ENCODE measurements at regions not wholly inside any gene's neighbourhood (a gene's known extent, or its start where the extent isn't known, plus 50 kb on each side); places are given as distances from the start of the nearest gene placed in this dataset.
A peak's percentile ranks its signal among the peaks of the same experiment; 100 is the strongest.

DNA sequence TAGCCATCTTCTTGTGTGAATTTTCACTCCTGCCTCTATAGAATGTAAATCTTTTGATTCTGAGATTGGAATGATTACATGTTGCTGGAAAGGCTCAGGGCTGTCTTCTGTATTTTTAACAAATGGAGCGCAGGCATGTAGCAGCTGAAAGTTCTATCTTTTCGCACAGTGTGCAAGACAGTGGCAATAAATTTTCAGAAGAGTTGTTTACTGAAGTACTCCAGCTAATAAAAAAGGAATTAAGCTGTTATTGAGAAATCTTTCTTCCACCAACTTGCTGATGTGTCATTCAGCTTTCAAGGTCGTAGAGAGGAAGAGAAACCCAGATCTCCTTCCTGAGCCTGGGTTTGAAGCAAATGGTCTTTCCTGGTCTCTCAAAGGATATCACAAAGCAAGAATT is 122.0 kb upstream of the PUDP start:
- peak; percentile 16 to 57 (median 52) for DNase-seq

DNA sequence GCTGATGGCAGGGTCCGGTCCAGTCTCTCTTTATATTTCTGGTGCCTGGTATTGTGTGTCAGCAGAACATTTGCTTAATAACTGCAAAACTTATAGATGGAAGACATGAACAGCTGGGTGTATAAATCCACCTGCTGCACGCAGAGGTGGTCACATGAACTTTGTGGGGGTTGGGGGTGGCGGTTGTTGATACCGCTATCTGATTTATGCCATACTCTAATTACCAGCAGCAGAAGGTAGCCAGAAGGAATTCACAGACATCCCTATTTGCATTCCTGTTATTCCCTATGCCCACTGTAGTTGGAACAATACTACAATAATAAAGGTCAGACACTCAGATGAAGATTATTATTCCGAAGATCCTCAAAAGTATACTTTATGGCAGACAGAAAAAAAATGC is 121.6 kb upstream of the PUDP start:
- DNase-seq, result no peak

DNA sequence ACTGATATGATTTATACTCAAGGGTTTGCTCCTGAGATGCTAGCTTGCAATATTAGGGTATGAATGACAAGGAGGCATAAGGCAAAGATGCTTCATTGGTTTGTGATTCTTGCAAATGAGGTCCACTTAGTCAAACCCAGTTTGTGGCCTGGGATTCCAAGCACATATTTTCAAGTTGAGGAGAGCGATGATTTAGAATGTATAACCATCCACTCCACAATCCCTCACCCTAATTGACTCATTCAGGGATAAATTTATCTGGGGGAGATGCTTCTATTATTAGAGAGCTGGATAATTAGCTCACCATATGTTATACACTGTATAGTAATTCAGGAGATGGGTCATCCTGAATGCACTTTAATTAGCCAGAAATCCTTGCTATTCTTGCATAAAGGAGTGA is 118.3 kb upstream of the PUDP start:
- no peak for DNase-seq

DNA sequence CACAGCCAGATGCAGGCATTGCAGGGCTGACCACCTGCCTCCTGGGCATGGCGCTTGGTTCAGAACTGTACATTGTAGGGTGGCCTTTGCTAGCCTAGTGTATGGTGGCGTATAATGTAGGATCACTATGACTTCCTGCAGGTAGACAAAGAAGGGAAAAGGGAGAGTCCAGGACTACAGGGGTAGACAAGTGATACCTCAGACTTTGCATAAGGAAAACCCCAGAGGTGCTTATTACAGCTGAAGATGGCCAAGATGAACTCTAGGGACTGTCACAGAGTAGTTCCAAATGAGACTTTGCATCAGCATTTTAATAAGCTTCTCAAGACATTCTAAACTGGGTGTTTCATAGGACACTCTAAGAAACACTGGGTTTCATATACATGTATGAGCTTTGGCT is 116.4 kb upstream of the PUDP start:
- DNase-seq, result no peak

DNA sequence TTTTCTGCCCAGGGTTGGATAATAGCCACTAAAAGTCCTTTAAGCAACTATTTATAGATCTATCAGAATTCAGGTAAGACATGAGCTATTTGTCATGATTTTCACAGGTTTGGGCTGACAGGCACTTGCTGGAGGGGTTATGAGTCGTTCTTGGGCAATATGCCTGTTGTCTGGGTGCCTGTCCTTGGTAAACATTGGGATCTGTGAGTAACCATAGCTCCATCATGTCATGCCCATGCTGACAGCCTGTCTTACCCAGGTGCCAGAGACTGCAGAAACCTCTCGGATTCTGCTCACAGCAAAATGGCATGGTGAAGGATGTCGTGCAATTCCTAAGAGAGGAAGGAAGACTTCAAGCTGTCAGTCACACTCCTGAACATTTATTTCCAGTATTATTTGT is 116.0 kb upstream of the PUDP start:
- no peak for DNase-seq

DNA sequence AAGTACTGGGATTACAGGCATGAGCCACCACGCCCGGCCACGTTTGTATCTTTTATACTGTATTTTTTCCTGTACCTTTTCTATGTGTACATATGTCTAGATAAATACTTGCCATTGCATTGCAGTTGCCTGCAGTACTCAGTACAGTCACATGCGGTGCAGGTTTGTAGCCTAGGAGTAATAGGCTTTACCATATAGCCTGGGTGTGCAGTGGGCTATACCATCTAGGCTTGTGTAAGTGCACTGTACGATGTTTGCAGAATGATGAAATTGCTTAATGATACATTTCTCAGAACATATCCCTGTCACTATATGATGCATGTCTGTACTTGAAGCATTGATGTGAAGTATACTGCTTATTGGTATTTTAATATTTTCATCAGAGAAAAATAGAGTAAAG is 115.4 kb upstream of the PUDP start:
- no peak for DNase-seq

DNA sequence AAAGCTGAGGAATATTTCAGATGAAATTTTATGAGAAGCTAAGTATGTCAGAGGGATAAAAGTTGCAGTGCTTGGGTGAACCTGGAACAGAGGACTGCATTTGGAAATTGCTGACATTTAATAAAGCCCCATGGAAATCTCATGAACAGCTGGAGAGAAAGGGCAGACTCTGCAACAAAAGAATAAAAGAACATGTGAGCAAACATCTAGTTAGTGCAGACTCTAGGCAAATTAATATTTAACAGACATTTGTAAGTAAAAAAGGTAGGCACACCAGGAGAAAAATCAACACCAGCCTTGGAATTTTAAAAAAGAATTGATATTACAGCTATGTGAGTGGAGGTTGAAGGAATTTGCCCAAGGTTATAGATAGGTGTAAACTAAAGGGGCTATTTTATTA is 114.6 kb upstream of the PUDP start:
- no peak for DNase-seq

DNA sequence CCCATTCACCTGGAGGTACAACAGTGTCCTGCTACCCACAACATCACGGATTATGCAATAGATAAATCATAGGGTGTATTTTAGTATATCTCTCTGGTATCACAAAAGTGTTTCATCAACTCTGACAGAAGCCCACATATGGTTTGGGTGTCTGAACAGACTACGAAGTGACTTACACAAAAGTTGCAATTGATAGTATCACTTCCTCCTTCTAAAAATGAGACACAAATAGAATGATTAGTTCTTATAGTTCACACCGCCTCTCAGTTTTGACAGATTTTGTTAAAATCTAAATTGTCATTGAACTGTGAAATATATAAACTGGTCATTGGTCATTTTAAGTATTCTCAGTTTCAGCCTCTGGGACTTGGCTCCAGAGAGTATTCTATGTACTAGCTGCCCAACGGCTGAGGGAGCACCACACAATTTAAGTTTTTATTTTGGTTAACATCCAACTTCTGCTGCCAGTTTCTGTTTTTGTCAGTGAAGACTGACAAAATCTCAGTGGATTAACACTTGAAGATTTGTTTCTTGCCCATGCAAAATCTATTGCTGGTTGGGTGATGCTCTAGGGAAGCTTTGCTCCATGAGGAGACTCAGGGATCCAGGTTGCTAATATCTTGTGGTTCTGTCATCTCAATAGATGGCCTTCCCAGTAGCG is 113.8 kb upstream of the PUDP start:
- DNase-seq, result peak in 2 of 3 donors; percentile 34 to 41

DNA sequence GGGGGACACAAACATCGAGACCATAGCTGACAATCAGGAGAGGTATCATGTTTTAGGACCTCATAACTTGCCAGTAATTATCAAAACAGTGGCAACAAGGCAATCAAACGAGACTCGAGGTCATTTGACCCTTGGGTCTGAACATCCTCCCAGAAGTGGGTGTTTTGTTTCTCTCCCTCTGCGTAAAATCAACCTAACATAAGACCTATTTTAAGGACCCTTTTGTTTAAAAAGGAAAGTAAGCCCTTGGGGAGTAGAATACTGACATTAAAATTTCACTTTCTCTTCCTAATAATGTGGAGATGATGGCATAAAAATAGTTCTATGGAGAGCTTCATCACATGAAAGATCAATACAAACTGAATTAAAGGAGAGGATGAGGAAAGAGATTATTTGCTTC is 106.2 kb upstream of the PUDP start:
- DNase-seq, result no peak

DNA sequence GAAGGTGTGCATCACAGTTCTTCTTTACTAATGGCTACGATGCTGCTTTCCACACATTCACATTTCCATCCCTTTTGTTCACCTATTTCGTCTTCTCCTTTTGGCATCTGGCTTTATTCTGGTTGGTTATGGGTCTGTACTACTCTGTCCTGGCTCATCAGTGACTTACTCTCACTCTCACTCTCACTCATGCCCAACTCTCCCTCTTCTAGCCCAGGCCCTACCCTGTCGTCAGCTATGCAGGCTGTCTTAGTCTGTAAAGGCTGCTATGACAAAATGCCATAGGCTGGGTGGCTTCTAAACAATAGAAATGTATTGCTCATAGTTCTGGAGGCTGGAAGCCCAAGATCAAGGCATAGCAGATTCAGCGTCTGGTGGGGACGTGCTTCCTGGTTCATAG is 105.6 kb upstream of the PUDP start:
- no peak for DNase-seq

DNA sequence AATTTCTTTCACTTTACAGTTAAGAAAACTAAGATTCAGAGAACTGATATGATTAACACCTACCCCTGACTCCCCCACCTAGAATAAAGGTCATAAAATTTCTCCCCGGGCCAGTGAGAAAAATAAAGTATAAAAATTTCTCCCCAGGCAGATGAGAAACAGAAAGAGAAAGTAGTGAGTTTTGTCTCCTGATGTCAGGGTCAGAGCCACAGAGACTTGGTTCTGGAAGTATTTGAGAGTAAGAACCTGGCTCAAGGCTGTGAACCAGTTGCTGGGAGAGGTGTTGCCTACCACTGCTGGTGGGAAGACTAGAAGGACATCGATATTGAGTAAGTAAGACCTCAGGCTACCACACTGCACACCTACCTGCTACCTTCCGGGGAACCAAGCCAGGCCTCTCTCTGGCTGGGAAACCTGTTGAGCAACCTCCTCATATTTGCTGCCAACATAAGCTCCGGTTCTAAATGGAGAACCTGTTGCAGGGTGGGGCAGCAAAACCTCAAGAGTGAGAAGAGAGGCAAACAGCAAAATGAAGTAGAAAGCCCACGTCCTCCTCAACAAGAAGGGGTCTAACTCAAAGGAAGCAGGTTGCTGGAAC is 104.2 kb upstream of the PUDP start:
- DNase-seq, result no peak

DNA sequence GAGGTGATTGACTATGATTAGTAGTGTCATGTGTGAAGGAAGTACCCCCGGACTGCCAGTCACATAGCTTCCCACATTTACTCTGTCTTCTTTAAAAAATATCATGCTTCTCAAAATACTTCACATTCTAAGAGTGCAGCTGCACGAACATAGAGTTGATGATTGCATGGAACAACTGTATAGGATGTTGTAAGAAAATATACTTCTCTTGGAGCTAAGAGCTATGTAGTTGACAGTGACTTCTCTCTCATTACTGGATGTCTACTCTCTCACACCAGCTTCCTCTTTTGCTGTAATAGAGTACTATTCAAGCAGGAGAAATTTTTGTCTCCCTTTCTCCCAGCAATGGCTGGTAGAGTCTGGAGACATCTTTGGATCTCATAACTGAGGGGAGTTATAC is 99.4 kb upstream of the PUDP start:
- peak in 2 of 3 donors; percentile 26 to 32 for DNase-seq

DNA sequence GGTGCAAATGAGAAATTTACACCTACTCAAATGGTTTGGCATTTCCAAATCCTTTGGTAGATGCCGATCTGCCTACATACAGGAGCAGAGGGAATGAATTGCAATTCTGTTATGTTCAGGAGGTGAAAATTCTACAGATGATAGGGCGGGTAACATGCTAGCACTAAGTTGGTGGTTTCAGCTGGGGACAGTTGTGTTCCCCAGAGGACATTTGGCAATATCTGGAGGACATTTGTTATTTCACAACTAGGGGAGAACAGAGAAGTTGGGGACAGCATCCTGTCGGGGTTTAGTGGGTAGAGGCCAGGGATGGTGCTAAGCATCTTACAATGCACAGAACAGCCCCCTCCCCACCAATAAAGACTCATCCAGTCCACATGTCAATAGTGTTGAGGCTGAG is 96.5 kb upstream of the PUDP start:
- DNase-seq, result peak in 2 of 3 donors; percentile 19 to 22

DNA sequence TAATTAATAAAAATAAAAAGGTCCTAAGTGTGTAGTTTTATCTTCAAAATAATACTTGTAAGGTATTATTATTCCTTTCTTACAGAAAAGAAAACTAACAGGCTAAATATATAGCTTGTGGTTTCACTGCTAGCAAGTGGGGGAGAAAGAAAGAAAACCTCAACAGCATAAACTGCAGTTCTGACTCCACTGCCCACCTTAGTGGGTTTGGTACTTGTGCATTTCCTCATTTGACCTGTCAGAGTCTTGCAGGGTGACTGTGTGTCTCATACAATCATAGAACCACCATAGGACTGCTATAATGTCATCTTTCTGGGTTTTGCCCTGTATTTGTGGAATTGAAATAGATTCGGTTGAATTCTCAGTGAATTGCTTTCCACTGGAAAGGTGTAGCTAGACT is 94.7 kb upstream of the PUDP start:
- DNase-seq, result no peak

DNA sequence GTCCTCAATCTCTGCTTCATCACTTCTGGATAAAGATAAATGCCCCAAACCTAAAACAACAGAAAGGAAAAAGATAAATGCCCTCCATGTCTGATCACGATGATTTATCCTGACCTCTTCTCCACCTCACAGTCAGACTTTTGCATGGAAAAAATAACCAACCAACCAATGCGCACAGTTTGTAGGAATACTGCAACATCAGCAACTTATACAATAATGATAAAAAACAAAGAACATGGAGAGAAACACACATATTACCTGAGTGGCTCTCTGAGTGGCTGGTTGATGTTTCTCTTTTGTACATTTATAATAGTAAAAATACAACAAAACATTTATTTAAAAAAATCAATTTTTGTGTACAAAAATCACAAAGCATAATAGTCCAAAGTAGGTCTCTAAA is 93.0 kb upstream of the PUDP start:
- DNase-seq, result no peak

DNA sequence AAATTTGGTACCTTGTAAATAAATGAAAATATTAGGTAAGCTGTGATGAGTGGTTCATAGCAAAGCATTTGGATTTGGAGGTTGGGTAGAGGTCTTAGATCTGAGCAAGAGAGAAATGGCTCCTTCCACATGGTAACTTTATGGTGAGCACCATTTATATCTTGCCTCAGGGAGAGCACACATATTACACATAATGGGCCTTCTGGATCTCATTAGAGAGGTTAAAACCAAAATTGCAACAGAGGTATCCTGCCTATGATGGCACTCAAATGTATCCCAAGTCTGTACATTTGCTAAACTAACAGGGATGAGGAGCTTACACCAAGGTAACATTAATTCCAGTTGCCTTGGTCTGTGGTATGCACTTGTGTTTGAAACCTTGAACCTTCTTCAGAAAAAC is 87.1 kb upstream of the PUDP start:
- no peak for DNase-seq

DNA sequence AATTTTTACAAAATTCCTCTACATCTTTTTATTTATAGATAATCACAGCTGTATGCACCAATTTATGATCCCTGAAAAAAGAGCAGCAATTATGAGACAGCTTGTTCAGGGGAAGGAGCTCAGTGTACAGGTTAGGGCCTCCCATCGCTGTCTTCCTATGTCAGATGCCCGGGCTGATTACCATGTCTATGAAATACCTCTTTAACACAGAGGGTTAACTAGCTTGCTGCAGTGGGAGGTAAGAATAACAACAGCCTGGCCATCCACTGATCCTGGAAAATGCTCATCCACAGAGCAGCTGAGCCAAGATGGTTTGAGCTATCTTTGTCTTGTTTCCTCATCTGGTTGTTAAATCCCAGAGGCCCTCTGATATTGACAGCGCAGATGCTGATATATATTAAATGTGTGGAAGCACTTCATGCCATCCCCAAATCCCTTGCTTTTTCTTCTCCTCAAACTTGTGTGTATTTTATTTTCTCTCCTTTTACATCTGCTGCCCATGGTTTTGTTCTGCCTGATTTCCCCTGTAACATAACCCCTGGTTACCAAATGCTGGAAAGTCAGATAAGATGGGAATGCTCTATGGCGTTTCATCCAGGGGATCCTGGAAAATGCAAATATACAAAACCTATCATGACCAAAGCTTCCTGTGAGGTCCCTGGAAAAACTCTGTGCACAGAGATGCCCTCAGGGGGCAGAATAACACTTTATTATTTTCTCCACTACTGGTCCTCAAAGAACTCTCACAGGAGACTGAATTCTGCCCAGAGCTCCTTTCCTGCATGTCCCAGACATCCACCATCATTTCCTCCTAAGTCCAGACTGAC is 85.8 kb upstream of the PUDP start:
- no peak for DNase-seq

DNA sequence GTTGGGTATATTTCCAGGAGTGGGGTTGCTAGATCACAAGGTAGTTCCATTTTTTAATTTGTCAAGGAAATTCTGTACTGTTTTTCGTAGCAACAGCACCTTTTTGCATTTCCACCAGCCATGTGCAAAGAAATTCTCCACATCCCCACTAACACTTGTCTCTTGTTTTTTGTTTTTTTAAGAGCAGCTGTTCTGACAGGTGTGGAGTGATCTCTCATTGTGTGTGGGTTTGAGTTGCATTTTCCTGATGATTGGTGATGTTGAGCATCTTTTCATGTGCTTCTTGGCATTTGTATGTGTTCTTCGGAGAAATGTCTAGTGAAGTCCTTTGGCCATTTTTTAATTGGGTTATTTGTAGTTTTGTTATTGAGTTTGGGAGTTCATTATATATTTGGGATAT is 80.3 kb upstream of the PUDP start:
- no peak for DNase-seq

DNA sequence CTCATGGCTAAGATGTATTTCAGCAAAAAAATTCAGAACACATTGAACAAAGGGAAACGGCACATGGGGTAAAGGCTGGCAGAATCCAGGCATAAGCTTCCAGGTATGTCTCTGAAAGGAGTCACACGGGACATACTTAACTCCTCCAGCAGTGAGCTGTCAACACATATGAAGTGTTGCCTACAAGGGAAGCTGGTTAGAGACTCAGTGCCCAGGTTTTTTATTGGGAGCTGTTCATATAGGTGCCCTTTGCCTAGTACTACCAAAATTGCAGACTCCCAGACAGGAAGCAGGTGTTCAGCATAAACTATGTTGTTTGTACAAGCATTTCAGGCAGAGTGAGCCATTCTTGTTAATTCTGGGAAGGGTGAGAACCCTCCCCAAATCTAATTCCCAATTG is 77.4 kb upstream of the PUDP start:
- DNase-seq, result no peak

DNA sequence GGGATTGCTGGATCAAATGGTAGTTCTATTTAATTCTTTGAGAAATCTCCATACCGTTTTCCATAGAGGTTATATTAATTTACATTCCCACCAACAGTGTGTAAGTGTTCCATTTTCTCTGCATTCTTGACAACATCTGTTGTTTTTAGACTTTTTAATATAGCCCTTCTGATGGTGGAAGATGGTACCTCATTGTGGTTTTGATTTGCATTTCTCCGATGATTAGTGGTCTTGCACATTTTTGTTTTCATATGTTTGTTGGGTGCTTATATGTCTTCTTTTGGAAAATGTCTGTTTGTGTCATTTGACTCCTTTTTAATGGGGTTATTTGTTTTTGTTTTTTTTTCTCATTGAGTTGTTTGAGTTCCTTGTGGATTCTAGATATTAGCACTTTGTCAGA is 75.3 kb upstream of the PUDP start:
- no peak for DNase-seq

DNA sequence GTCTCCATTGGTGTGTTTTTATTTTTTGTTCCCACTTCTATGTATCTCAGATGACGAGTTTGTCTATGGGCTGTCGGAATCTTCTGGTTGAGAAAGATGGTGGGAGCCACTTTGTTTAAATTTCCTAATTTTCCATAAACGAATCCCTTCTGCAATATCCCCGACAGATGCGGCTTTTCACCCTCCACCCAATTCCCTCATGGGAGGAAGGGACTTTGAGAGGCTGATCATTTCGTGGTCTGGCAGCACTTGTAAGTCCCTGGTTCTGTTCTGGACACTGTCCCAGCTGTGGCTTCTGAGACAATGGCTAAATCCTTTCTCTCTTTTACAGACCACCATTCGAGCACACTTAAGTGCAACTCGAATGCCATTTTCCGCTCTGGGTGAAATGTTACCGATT is 72.2 kb upstream of the PUDP start:
- DNase-seq, result no peak

DNA sequence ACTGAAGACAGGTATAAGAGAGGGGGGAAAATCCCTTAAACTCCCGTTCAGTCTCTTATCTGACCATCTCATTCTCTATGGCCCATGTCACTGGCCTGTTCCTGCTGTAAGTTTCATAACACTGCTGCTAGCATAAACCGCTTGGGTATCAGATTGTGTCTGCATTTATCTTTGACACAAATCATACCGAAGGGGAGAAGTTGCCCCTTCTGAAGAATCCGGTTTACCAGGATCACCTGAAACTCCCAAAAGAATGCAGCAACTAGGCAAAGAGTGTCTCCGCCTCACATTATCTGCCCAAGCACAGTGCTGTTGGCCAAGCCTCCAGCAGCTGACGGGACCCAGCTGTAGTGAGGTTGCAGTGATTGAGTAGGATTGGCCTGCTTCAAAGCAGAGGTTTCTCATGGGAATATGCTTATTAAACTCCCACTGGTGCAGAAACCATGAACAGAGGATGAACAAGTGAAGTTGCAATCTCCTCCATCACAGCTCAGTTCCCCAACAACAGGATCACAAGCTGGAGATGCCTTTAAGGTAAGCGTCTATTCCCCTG is 71.3 kb upstream of the PUDP start:
- no peak for DNase-seq

DNA sequence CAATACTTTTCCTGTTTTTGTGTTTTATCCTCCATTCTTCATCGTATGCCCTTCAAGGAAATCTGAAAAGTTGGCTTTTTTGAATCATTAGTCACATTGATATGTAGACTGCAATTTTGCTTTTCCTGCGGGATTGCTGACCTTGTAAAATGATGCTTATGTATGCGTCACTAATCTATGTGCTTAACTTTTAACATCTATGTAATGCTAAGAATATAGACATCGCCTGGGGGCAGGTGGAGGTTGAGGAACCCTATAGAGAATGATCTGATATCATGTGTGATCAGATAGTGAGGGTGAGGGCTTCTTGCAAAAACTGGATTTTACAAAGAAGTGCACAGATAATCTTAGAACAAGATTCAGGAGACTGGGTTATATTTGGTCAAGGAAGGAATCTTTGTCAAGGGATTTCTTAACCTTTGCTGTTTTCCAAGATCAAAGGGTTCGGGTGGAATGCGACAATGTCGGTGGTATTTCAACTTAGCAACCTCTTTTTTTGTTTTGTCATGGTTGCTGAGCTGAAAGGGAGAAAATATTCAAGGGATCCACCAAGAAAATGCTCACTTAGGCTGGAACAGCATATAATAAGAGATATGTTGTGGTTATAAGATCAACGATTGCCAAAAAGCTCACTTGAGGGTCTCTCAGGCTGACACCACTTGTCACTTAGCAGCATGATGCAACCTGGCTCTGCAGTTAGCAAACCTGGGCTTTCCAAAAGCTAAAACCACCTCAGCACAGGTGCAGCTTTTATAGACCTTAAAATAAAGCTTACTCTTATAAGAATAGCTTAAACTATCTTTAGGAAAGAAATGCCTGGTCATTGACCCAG is 70.6 kb upstream of the PUDP start:
- DNase-seq, result no peak
